Spleen (tissue), 11 donors: ENCODE measurements at regions not wholly inside any gene's neighbourhood (a gene's known extent, or its start where the extent isn't known, plus 50 kb on each side); places are given as distances from the start of the nearest gene placed in this dataset.

ENCODE experiments used
- DNase-seq: peaks from one replicate; pipeline ENCODE4 v3.0.0-alpha.2; 2020
- H3K27ac ChIP-seq, 8 donors: fragments of 200-600 bp; sonication (generic) in 7 of 8; 1 replicate in 4 of 8; 2 replicates in 4 of 8; pipeline versions ENCODE4 v1.5.0 to v1.8.0; 2016 to 2021; ENCODE audit warnings: inconsistent platforms in 4 of 8, mild to moderate bottlenecking in 4 of 8, moderate library complexity in 1 of 8
- H3K27me3 ChIP-seq, 7 donors: fragments of 200-600 bp; sonication (generic) in 6 of 7; replicated peaks in 1 of 7; 1 replicate in 4 of 7; 2 replicates in 3 of 7; pipeline versions ENCODE4 v1.5.0 to v1.8.0; 2016 to 2021; ENCODE audit warnings: inconsistent platforms in 3 of 7, mild to moderate bottlenecking in 1 of 7
- H3K36me3 ChIP-seq, 6 donors: fragments of 200-600 bp; sonication (generic) in 5 of 6; 1 replicate in 4 of 6; 2 replicates in 2 of 6; pipeline versions ENCODE4 v1.5.0 to v1.8.0; 2016 to 2021; ENCODE audit warnings: inconsistent platforms in 2 of 6
- H3K4me1 ChIP-seq, 6 donors: fragments of 200-600 bp; sonication (generic) in 5 of 6; 1 replicate in 3 of 6; 2 replicates in 3 of 6; pipeline versions ENCODE4 v1.5.0 to v1.8.0; 2016 to 2021; ENCODE audit warnings: inconsistent platforms in 3 of 6
- H3K4me3 ChIP-seq, 8 donors: fragments of 200-600 bp; sonication (generic) in 7 of 8; 1 replicate in 4 of 8; 2 replicates in 4 of 8; pipeline versions ENCODE4 v1.5.0 to v1.8.0; 2016 to 2021; ENCODE audit warnings: inconsistent platforms in 4 of 8, mild to moderate bottlenecking in 4 of 8, moderate library complexity in 2 of 8
- H3K9me3 ChIP-seq, 8 donors: fragments of 200-600 bp; sonication (generic) in 7 of 8; 1 replicate in 4 of 8; 2 replicates in 4 of 8; pipeline versions ENCODE4 v1.5.0 to v1.8.0; 2016 to 2021; ENCODE audit warnings: inconsistent platforms in 4 of 8
- POLR2A ChIP-seq, 3 donors: fragments of 450-650 bp; IDR thresholded peaks; one replicate each; pipeline ENCODE4 v1.5.1; 2017; ENCODE audit warnings: antibody characterized with exemption in 3 of 3, mild to moderate bottlenecking in 1 of 3
- POLR2AphosphoS5 ChIP-seq, 3 donors: sonication (generic); formaldehyde crosslinking; IDR thresholded peaks; one replicate each; pipeline ENCODE4 v1.5.1; 2017; ENCODE audit warnings: antibody characterized with exemption in 3 of 3
- WGBS, 5 donors: extraction: QIAGEN DNeasy Blood & Tissue Kit in 3 of 5; methylation state at CpG; one replicate each; pipeline versions ENCODE4 v1.1.5 to v1.1.7; 2013 to 2018; 5-methylcytosine and 5-hydroxymethylcytosine counted together
- intact Hi-C: fragments of 100-400 bp; cut with DNase I; formaldehyde crosslinking; loops from one replicate; pipeline ENCODE4 v1.15.0; 2023; ENCODE audit warnings: low total_unique reads
- TF ChIP-seq, protein P1 (sequence below), 11 experiments: fragments of 200-600 bp in 7 of 11; fragments of 450-650 bp in 4 of 11; sonication (generic) in 4 of 11; IDR thresholded peaks in 8 of 11; conservative IDR thresholded peaks in 3 of 11; 1 replicate in 7 of 11; 2 replicates in 4 of 11; pipeline versions ENCODE4 v1.4.0 to v1.8.0; 2016 to 2021; ENCODE audit warnings: antibody characterized with exemption in 11 of 11, inconsistent platforms in 4 of 11, mild to moderate bottlenecking in 1 of 11
- donor health status: healthy with polysubstance abuse.
- donor health status: DM: no; HTN: no; CAD: no; lungs with moderate emphysema.
- donor health status: DM: no; HTN: no; CAD: no.
- donor health status: Bipolar disorder and iron deficiency.
- donor health status: healthy.
- donor health status: DM: no; HTN: no; CAD: no.
- donor health status: DM: yes; HTN: yes; CAD: no.

- 84 to 97% (median 92%) methylated on average over 3 of the region's 3 CpGs for WGBS, 5 donors
- H3K27me3 ChIP-seq, result no peaks in the 10 kb centered on the region
- no peaks in the 10 kb centered on the region for H3K4me1 ChIP-seq
- no peak for DNase-seq
- intact Hi-C loops, result no loop called here
- H3K36me3 ChIP-seq, result no peaks in the 10 kb centered on the region
- TF ChIP-seq POLR2A (IDR thresholded peaks at IDR 0.05) (no peak), POLR2AphosphoS5 (IDR thresholded peaks at IDR 0.05) (no peak)
- TF ChIP-seq, protein P1, sequence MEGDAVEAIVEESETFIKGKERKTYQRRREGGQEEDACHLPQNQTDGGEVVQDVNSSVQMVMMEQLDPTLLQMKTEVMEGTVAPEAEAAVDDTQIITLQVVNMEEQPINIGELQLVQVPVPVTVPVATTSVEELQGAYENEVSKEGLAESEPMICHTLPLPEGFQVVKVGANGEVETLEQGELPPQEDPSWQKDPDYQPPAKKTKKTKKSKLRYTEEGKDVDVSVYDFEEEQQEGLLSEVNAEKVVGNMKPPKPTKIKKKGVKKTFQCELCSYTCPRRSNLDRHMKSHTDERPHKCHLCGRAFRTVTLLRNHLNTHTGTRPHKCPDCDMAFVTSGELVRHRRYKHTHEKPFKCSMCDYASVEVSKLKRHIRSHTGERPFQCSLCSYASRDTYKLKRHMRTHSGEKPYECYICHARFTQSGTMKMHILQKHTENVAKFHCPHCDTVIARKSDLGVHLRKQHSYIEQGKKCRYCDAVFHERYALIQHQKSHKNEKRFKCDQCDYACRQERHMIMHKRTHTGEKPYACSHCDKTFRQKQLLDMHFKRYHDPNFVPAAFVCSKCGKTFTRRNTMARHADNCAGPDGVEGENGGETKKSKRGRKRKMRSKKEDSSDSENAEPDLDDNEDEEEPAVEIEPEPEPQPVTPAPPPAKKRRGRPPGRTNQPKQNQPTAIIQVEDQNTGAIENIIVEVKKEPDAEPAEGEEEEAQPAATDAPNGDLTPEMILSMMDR (IDR thresholded peaks at IDR 0.05 in 8 of 11, conservative IDR thresholded peaks at IDR 0.05 in 3 of 11), result no peak
- H3K27ac ChIP-seq, result no peak overlapping the region
- H3K4me3 ChIP-seq, result no peak overlapping the region
- H3K9me3 ChIP-seq, result peaks cover 0 to 24% (median 6%) of the 10 kb centered on the region in 8 donors
These were observed 1188.0 kb upstream of the CDH9 start for GRCh38 chr5:28226407-28226806.

DNA sequence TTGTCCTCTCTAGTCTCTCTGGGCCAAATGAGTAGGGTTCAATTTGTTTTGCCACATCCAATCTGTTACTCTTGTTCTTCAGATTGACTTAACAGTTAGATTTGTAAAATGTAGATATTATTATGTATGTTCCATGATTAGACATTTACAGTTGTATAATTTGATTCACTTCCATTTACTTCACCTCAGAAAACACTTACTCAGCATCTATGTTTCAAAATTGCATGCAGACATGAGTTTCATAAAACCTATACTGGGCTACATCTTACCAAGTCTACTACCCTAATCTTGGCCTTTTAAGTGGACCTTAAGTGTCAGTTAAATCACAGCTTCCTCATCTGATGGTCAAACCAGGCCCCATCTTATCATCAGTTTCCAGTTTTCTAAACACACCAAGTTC is 1181.2 kb upstream of the CDH9 start:
- Histone ChIP-seq H3K36me3 (no peaks in the 10 kb centered on the region), H3K27me3 (no peaks in the 10 kb centered on the region), H3K9me3 (peaks cover 0 to 26% (median 8%) of the 10 kb centered on the region in 8 donors), H3K4me3 (no peak overlapping the region), H3K4me1 (no peaks in the 10 kb centered on the region), H3K27ac (no peak overlapping the region)
- intact Hi-C loops, result no loop called here
- DNase-seq, result no peak
- TF ChIP-seq, protein P1 (IDR thresholded peaks at IDR 0.05 in 8 of 11, conservative IDR thresholded peaks at IDR 0.05 in 3 of 11), result no peak
- TF ChIP-seq POLR2A (IDR thresholded peaks at IDR 0.05) (no peak), POLR2AphosphoS5 (IDR thresholded peaks at IDR 0.05) (no peak)

GRCh38 chr5:28217695-28218094 is 1179.3 kb upstream of the CDH9 start:
- Histone ChIP-seq H3K4me3 (no peak overlapping the region), H3K4me1 (no peaks in the 10 kb centered on the region), H3K9me3 (peaks cover 0 to 29% (median 10%) of the 10 kb centered on the region in 8 donors), H3K36me3 (no peaks in the 10 kb centered on the region), H3K27ac (no peak overlapping the region), H3K27me3 (no peaks in the 10 kb centered on the region)
- 76 to 90% (median 86%) methylated on average over 3 of the region's 3 CpGs for WGBS, 5 donors
- intact Hi-C loops, result no loop called here
- DNase-seq, result no peak
- TF ChIP-seq, protein P1 (IDR thresholded peaks at IDR 0.05 in 8 of 11, conservative IDR thresholded peaks at IDR 0.05 in 3 of 11), result no peak
- TF ChIP-seq POLR2AphosphoS5 (IDR thresholded peaks at IDR 0.05) (no peak), POLR2A (IDR thresholded peaks at IDR 0.05) (no peak)

DNA sequence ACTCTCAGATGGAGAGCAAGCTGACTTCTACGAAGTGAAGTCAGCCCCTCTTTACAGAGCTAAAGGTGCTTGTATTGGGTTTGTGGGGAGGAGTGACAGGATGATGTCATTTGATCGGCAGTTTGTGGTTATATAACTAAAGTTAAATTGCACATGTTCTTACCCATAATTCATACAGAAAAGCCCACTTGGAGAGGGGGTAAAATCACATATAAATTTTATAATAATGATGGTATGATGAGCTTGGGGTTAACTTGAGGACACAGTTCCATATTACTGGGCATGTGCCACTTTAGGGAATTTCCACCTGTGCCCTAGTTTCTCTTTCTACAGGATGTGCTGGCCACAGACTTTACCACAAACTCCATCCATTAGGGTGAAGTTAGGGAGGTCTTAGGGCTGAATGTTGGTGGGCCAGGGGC is 1178.6 kb upstream of the CDH9 start:
- H3K27me3 ChIP-seq, result no peaks in the 10 kb centered on the region
- 57 to 66% (median 62%) methylated on average over 2 of the region's 2 CpGs for WGBS, 5 donors
- H3K36me3 ChIP-seq, result no peaks in the 10 kb centered on the region
- H3K27ac ChIP-seq, result no peak overlapping the region
- H3K9me3 ChIP-seq, result peaks cover 0 to 29% (median 8%) of the 10 kb centered on the region in 8 donors
- H3K4me3 ChIP-seq, result no peak overlapping the region
- TF ChIP-seq, protein P1 (IDR thresholded peaks at IDR 0.05 in 8 of 11, conservative IDR thresholded peaks at IDR 0.05 in 3 of 11), result no peak
- TF ChIP-seq POLR2A (IDR thresholded peaks at IDR 0.05) (no peak), POLR2AphosphoS5 (IDR thresholded peaks at IDR 0.05) (no peak)
- DNase-seq, result no peak
- no peaks in the 10 kb centered on the region for H3K4me1 ChIP-seq
- intact Hi-C loops, result no loop called here
